ENCODE measurements at regions not wholly inside any gene's neighbourhood (a gene's known extent, or its start where the extent isn't known, plus 50 kb on each side); places are given as distances from the start of the nearest gene placed in this dataset.

- TF ChIP-seq CREB5 (CRISPR knock-in tag; IDR thresholded peaks at IDR 0.05; ENCODE audit: low read depth) (no peak), CSRNP3 (CRISPR knock-in tag; IDR thresholded peaks at IDR 0.05) (no peak), OSR1 (CRISPR knock-in tag; IDR thresholded peaks at IDR 0.05) (no peak), ESRRG (CRISPR knock-in tag; IDR thresholded peaks at IDR 0.05) (no peak), BACH2 (CRISPR knock-in tag; IDR thresholded peaks at IDR 0.05; ENCODE audit: borderline replicate concordance) (no peak), SNAI2 (CRISPR knock-in tag; IDR thresholded peaks at IDR 0.05) (no peak), GLIS3 (CRISPR knock-in tag; IDR thresholded peaks at IDR 0.05) (no peak)
Observed at GRCh38 chrX:113222305-113222704, 381.7 kb upstream of the AMOT start (continued).

- ATAC-seq = no peak
- TF ChIP-seq PPARA (CRISPR knock-in tag; IDR thresholded peaks at IDR 0.05; ENCODE audit: borderline replicate concordance) (no peak), ZFP3 (CRISPR knock-in tag; IDR thresholded peaks at IDR 0.05) (no peak), ISL1 (CRISPR knock-in tag; IDR thresholded peaks at IDR 0.05) (no peak), GLIS3 (CRISPR knock-in tag; IDR thresholded peaks at IDR 0.05) (no peak)
Observed at GRCh38 chrX:113212052-113212451, 371.4 kb upstream of the AMOT start.

- TF ChIP-seq TSHZ2 (CRISPR knock-in tag; IDR thresholded peaks at IDR 0.05) (no peak), GLIS3 (CRISPR knock-in tag; IDR thresholded peaks at IDR 0.05) (no peak), ZNF565 (CRISPR knock-in tag; conservative IDR thresholded peaks at IDR 0.05; ENCODE audit: low read depth) (no peak), ISL1 (CRISPR knock-in tag; IDR thresholded peaks at IDR 0.05) (no peak), PPARA (CRISPR knock-in tag; IDR thresholded peaks at IDR 0.05; ENCODE audit: borderline replicate concordance) (no peak), ESRRG (CRISPR knock-in tag; IDR thresholded peaks at IDR 0.05) (no peak), ZFP3 (CRISPR knock-in tag; IDR thresholded peaks at IDR 0.05) (no peak), ZNF70 (CRISPR knock-in tag; IDR thresholded peaks at IDR 0.05) (no peak), CREB5 (CRISPR knock-in tag; IDR thresholded peaks at IDR 0.05; ENCODE audit: low read depth) (no peak), TCF4 (CRISPR knock-in tag; IDR thresholded peaks at IDR 0.05; ENCODE audit: borderline replicate concordance) (no peak)
- no peak for ATAC-seq
Observed at GRCh38 chrX:113202601-113203000, 362.0 kb upstream of the AMOT start.

- no peak for ATAC-seq
Observed at GRCh38 chrX:113195949-113196348, 355.3 kb upstream of the AMOT start.

More at GRCh38 chrX:113195949-113196348, 355.3 kb upstream of the AMOT start:
- TF ChIP-seq ZNF70 (CRISPR knock-in tag; IDR thresholded peaks at IDR 0.05) (no peak), CSRNP3 (CRISPR knock-in tag; IDR thresholded peaks at IDR 0.05) (no peak), ZFP3 (CRISPR knock-in tag; IDR thresholded peaks at IDR 0.05) (no peak), ZC3H10 (CRISPR knock-in tag; IDR thresholded peaks at IDR 0.05) (no peak), PPARA (CRISPR knock-in tag; IDR thresholded peaks at IDR 0.05; ENCODE audit: borderline replicate concordance) (no peak), SNAI2 (CRISPR knock-in tag; IDR thresholded peaks at IDR 0.05) (no peak), TCF4 (CRISPR knock-in tag; IDR thresholded peaks at IDR 0.05; ENCODE audit: borderline replicate concordance) (no peak), PATZ1 (CRISPR knock-in tag; IDR thresholded peaks at IDR 0.05; ENCODE audit: borderline replicate concordance) (no peak)

All from SK-N-SH treated with all-trans-retinoic acid at 6 μM for 48 hours (cell line).